ENCODE measurements at regions not wholly inside any gene's neighbourhood (a gene's known extent, or its start where the extent isn't known, plus 50 kb on each side); places are given as distances from the start of the nearest gene placed in this dataset.

GRCh38 chr4:24241511-24241910 is 342.8 kb downstream of the DHX15 start (continued):
- TF ChIP-seq ATOH8 (CRISPR knock-in tag; IDR thresholded peaks at IDR 0.05; ENCODE audit: low read depth), result no peak
- no peak for TF ChIP-seq RARB (CRISPR knock-in tag; IDR thresholded peaks at IDR 0.05)

GRCh38 chr4:24240655-24241054 is 343.7 kb downstream of the DHX15 start:
- DNase-seq (ENCODE audit: low read depth in 1 of 2, low spot score in 1 of 2) (no peak), FAIRE-seq (no peak), ATAC-seq (no peak)
- no peaks in the 10 kb centered on the region; the same call in 2 of the 3 replicates for H3K4me1 ChIP-seq
- CTCF ChIA-PET, result no interaction called here
- no peak overlapping the region for H3K4me2 ChIP-seq
- no peak overlapping the region for H3K4me3 ChIP-seq
- POLR2A ChIA-PET, result no interaction called here
- TF ChIP-seq ESRRA (IDR thresholded peaks at IDR 0.05; ENCODE audit: borderline replicate concordance, low read length) (no peak), TP53 (CRISPR knock-in tag; IDR thresholded peaks at IDR 0.05) (no peak), CHD4 (IDR thresholded peaks at IDR 0.05; ENCODE audit: borderline replicate concordance) (no peak), GATA3 (IDR thresholded peaks at IDR 0.05; ENCODE audit: borderline replicate concordance) (no peak), HDAC2 (IDR thresholded peaks at IDR 0.05) (no peak), FOSL2 (IDR thresholded peaks at IDR 0.05) (no peak), FOSL2 (CRISPR knock-in tag; IDR thresholded peaks at IDR 0.05) (no peak), USF2 (IDR thresholded peaks at IDR 0.05) (no peak), PBX3 (IDR thresholded peaks at IDR 0.05) (no peak), ZSCAN20 (CRISPR knock-in tag; IDR thresholded peaks at IDR 0.05) (no peak), BHLHE40 (IDR thresholded peaks at IDR 0.05; ENCODE audit: low read depth, low read length) (no peak), CEBPB (IDR thresholded peaks at IDR 0.05) (no peak), NPAS2 (CRISPR knock-in tag; IDR thresholded peaks at IDR 0.05; ENCODE audit: borderline replicate concordance) (no peak), HOXB13 (CRISPR knock-in tag; IDR thresholded peaks at IDR 0.05; ENCODE audit: low read depth) (no peak), NR3C1 (IDR thresholded peaks at IDR 0.05) (no peak), E2F6 (IDR thresholded peaks at IDR 0.05; ENCODE audit: borderline replicate concordance, low read depth) (no peak), BCL3 (IDR thresholded peaks at IDR 0.05) (no peak)
- no peaks in the 10 kb centered on the region for H3K9me3 ChIP-seq
- H3K27ac ChIP-seq, result no peak overlapping the region

GRCh38 chr4:24237709-24238108 is 346.6 kb downstream of the DHX15 start:
- Histone ChIP-seq H3K27ac (no peak overlapping the region), H3K4me1 (no peaks in the 10 kb centered on the region; the same call in 2 of the 3 replicates), H3K4me3 (no peak overlapping the region), H3K9me3 (no peaks in the 10 kb centered on the region), H3K4me2 (no peak overlapping the region)
- POLR2A ChIA-PET, result no interaction called here
- no peak for FAIRE-seq
- DNase-seq (ENCODE audit: low read depth in 1 of 2, low spot score in 1 of 2), result no peak
- no peak for ATAC-seq
- 42% methylated on average over 7 of the region's 7 CpGs for WGBS (ENCODE audit: missing lambda C conversion rate)
- CTCF ChIA-PET, result no interaction called here
- no peak for TF ChIP-seq POLR2AphosphoS2 (conservative IDR thresholded peaks at IDR 0.05; ENCODE audit: low read length)
- no peak for TF ChIP-seq EHF (CRISPR knock-in tag; IDR thresholded peaks at IDR 0.05)
- TF ChIP-seq ESRRA (IDR thresholded peaks at IDR 0.05; ENCODE audit: borderline replicate concordance, low read length), result no peak
- no peak for TF ChIP-seq HMGXB4 (CRISPR knock-in tag; IDR thresholded peaks at IDR 0.05; ENCODE audit: borderline replicate concordance)
- TF ChIP-seq SMC3 (IDR thresholded peaks at IDR 0.05), result no peak
- TF ChIP-seq ATOH8 (CRISPR knock-in tag; IDR thresholded peaks at IDR 0.05; ENCODE audit: low read depth), result no peak
- no peak for TF ChIP-seq ELK1 (IDR thresholded peaks at IDR 0.05; ENCODE audit: low read depth, low read length)
- no peak for TF ChIP-seq NR3C1 (IDR thresholded peaks at IDR 0.05)
- TF ChIP-seq BHLHE40 (IDR thresholded peaks at IDR 0.05; ENCODE audit: low read depth, low read length), result no peak
- TF ChIP-seq TFCP2L1 (CRISPR knock-in tag; IDR thresholded peaks at IDR 0.05), result no peak
- TF ChIP-seq HOXB13 (CRISPR knock-in tag; IDR thresholded peaks at IDR 0.05; ENCODE audit: low read depth), result no peak
- TF ChIP-seq BCL3 (IDR thresholded peaks at IDR 0.05), result no peak
- TF ChIP-seq FOSB (CRISPR knock-in tag; IDR thresholded peaks at IDR 0.05), result no peak
- TF ChIP-seq NFE2L2 (conservative IDR thresholded peaks at IDR 0.05; ENCODE audit: low read length), result no peak

Data from A549 (cell line).